Neural cell (in vitro differentiated cells): ENCODE measurements at regions not wholly inside any gene's neighbourhood (a gene's known extent, or its start where the extent isn't known, plus 50 kb on each side); places are given as distances from the start of the nearest gene placed in this dataset.
"Not testable (repeated sequence)": the region's sequence is repeated elsewhere in the genome, so short reads cannot be mapped to it uniquely, and the experiment has no call there.

Experiments used
- MXI1 ChIP-seq: fragments of 450-650 bp; conservative IDR thresholded peaks from 2 replicates; pipeline ENCODE4 v1.6.1; 2014; ENCODE audit warnings: antibody characterized with exemption, mild to moderate bottlenecking; ENCODE audit not compliant: poor library complexity, severe bottlenecking
- POLR2AphosphoS5 ChIP-seq: IDR thresholded peaks from 2 replicates; pipeline ENCODE4 v1.6.1; 2012
- TF ChIP-seq, protein P1 (sequence below): fragments of 450-650 bp; IDR thresholded peaks from 2 replicates; pipeline ENCODE4 v1.5.1; 2014; ENCODE audit warnings: antibody characterized with exemption, mild to moderate bottlenecking, moderate library complexity; ENCODE audit not compliant: poor library complexity, severe bottlenecking
- TF ChIP-seq, protein P2 (sequence below): IDR thresholded peaks from 2 replicates; pipeline ENCODE4 v1.6.1; 2012; ENCODE audit warnings: borderline replicate concordance

- not testable (repeated sequence) for TF ChIP-seq MXI1, POLR2AphosphoS5
- TF ChIP-seq, protein P1, sequence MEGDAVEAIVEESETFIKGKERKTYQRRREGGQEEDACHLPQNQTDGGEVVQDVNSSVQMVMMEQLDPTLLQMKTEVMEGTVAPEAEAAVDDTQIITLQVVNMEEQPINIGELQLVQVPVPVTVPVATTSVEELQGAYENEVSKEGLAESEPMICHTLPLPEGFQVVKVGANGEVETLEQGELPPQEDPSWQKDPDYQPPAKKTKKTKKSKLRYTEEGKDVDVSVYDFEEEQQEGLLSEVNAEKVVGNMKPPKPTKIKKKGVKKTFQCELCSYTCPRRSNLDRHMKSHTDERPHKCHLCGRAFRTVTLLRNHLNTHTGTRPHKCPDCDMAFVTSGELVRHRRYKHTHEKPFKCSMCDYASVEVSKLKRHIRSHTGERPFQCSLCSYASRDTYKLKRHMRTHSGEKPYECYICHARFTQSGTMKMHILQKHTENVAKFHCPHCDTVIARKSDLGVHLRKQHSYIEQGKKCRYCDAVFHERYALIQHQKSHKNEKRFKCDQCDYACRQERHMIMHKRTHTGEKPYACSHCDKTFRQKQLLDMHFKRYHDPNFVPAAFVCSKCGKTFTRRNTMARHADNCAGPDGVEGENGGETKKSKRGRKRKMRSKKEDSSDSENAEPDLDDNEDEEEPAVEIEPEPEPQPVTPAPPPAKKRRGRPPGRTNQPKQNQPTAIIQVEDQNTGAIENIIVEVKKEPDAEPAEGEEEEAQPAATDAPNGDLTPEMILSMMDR: not testable (repeated sequence)
- TF ChIP-seq, protein P2, sequence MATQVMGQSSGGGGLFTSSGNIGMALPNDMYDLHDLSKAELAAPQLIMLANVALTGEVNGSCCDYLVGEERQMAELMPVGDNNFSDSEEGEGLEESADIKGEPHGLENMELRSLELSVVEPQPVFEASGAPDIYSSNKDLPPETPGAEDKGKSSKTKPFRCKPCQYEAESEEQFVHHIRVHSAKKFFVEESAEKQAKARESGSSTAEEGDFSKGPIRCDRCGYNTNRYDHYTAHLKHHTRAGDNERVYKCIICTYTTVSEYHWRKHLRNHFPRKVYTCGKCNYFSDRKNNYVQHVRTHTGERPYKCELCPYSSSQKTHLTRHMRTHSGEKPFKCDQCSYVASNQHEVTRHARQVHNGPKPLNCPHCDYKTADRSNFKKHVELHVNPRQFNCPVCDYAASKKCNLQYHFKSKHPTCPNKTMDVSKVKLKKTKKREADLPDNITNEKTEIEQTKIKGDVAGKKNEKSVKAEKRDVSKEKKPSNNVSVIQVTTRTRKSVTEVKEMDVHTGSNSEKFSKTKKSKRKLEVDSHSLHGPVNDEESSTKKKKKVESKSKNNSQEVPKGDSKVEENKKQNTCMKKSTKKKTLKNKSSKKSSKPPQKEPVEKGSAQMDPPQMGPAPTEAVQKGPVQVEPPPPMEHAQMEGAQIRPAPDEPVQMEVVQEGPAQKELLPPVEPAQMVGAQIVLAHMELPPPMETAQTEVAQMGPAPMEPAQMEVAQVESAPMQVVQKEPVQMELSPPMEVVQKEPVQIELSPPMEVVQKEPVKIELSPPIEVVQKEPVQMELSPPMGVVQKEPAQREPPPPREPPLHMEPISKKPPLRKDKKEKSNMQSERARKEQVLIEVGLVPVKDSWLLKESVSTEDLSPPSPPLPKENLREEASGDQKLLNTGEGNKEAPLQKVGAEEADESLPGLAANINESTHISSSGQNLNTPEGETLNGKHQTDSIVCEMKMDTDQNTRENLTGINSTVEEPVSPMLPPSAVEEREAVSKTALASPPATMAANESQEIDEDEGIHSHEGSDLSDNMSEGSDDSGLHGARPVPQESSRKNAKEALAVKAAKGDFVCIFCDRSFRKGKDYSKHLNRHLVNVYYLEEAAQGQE: not testable (repeated sequence)
Observed at GRCh38 chr6:115165912-115166311, 823.1 kb upstream of the HS3ST5 start.
